OCI-M1 (cell line): ENCODE measurements at regions not wholly inside any gene's neighbourhood (a gene's known extent, or its start where the extent isn't known, plus 50 kb on each side); places are given as distances from the start of the nearest gene placed in this dataset.

Experiments
- DNase-seq: peaks from one replicate; lab custom pipeline; 2025; lab: John Stamatoyannopoulos, UW

- DNase-seq, result no peak
Measured at GRCh38 chr10:33813415-33813814, 478.9 kb upstream of the NRP1 start.

- DNase-seq, result no peak
Measured at GRCh38 chr10:33812586-33812985, 478.1 kb upstream of the NRP1 start.

GRCh38 chr10:33810986-33811385 is 476.5 kb upstream of the NRP1 start:
- DNase-seq, result no peak

- no peak for DNase-seq
Measured at GRCh38 chr10:33809732-33810131, 475.3 kb upstream of the NRP1 start.

- DNase-seq, result no peak
Measured at GRCh38 chr10:33808475-33808874, 474.0 kb upstream of the NRP1 start.

GRCh38 chr10:33807531-33808359 is 473.3 kb upstream of the NRP1 start:
- no peak for DNase-seq

- DNase-seq, result no peak
Measured at GRCh38 chr10:33805831-33806230, 471.4 kb upstream of the NRP1 start.

- no peak for DNase-seq
Measured at GRCh38 chr10:33804584-33804983, 470.1 kb upstream of the NRP1 start.

GRCh38 chr10:33803248-33803647 is 468.8 kb upstream of the NRP1 start:
- DNase-seq, result no peak

- no peak for DNase-seq
Measured at GRCh38 chr10:33802566-33802965, 468.1 kb upstream of the NRP1 start.

GRCh38 chr10:33801705-33802104 is 467.2 kb upstream of the NRP1 start:
- no peak for DNase-seq

- DNase-seq, result no peak
Measured at GRCh38 chr10:33800986-33801385, 466.5 kb upstream of the NRP1 start.

GRCh38 chr10:33800545-33800944 is 466.1 kb upstream of the NRP1 start:
- no peak for DNase-seq

- DNase-seq, result no peak
Measured at GRCh38 chr10:33799944-33800323, 465.5 kb upstream of the NRP1 start.

- DNase-seq, result no peak
Measured at GRCh38 chr10:33799281-33799943, 464.9 kb upstream of the NRP1 start.

- no peak for DNase-seq
Measured at GRCh38 chr10:33798754-33799153, 464.3 kb upstream of the NRP1 start.

- DNase-seq, result no peak
Measured at GRCh38 chr10:33796680-33797079, 462.2 kb upstream of the NRP1 start.

GRCh38 chr10:33795529-33795928 is 461.1 kb upstream of the NRP1 start:
- no peak for DNase-seq

- no peak for DNase-seq
Measured at GRCh38 chr10:33794460-33794859, 460.0 kb upstream of the NRP1 start.

- DNase-seq, result no peak
Measured at GRCh38 chr10:33793793-33794192, 459.3 kb upstream of the NRP1 start.

- no peak for DNase-seq
Measured at GRCh38 chr10:33791272-33791660, 456.8 kb upstream of the NRP1 start.

GRCh38 chr10:33790521-33791271 is 456.2 kb upstream of the NRP1 start:
- DNase-seq, result no peak

GRCh38 chr10:33783557-33783956 is 449.1 kb upstream of the NRP1 start:
- no peak for DNase-seq
